Tibial artery (tissue), 4 donors: ENCODE measurements at regions not wholly inside any gene's neighbourhood (a gene's known extent, or its start where the extent isn't known, plus 50 kb on each side); places are given as distances from the start of the nearest gene placed in this dataset.

Source experiments
- DNase-seq, 2 donors: peaks; one replicate each; pipeline ENCODE4 v3.0.0-alpha.2; 2019
- H3K27ac ChIP-seq, 2 donors: fragments of 200-600 bp; sonication (generic) in 1 of 2; 1 replicate in 1 of 2; 2 replicates in 1 of 2; pipeline ENCODE4 v1.5.1; 2018 to 2019; ENCODE audit warnings: mild to moderate bottlenecking in 1 of 2
- H3K27me3 ChIP-seq, 2 donors: fragments of 200-600 bp; sonication (generic) in 1 of 2; one replicate each; pipeline versions ENCODE4 v1.5.1 to v1.6.0; 2016 to 2019
- H3K36me3 ChIP-seq, 3 donors: fragments of 200-600 bp; sonication (generic) in 2 of 3; one replicate each; pipeline ENCODE4 v1.5.1; 2016 to 2019; ENCODE audit warnings: mild to moderate bottlenecking in 2 of 3
- H3K4me1 ChIP-seq, 4 donors: fragments of 200-600 bp; sonication (generic) in 2 of 4; 1 replicate in 3 of 4; 2 replicates in 1 of 4; pipeline ENCODE4 v1.5.1; 2016 to 2019
- H3K4me3 ChIP-seq, 2 donors: fragments of 200-600 bp; sonication (generic) in 1 of 2; 1 replicate in 1 of 2; 2 replicates in 1 of 2; pipeline ENCODE4 v1.5.1; 2018 to 2019; ENCODE audit warnings: mild to moderate bottlenecking in 2 of 2
- H3K9me3 ChIP-seq, 3 donors: fragments of 200-600 bp; sonication (generic) in 1 of 3; one replicate each; pipeline ENCODE4 v1.5.1; 2016 to 2019
- intact Hi-C: fragments of 100-400 bp; cut with DNase I; formaldehyde crosslinking; loops from one replicate; pipeline ENCODE4 v1.15.0; 2023; ENCODE audit warnings: low total_unique reads
- TF ChIP-seq, protein P1 (sequence below), 2 experiments: fragments of 200-600 bp in 1 of 2; fragments of 450-650 bp in 1 of 2; IDR thresholded peaks; one replicate each; pipeline ENCODE4 v1.5.1; 2017 to 2019; ENCODE audit warnings: antibody characterized with exemption in 2 of 2, mild to moderate bottlenecking in 1 of 2, moderate library complexity in 1 of 2

DNA sequence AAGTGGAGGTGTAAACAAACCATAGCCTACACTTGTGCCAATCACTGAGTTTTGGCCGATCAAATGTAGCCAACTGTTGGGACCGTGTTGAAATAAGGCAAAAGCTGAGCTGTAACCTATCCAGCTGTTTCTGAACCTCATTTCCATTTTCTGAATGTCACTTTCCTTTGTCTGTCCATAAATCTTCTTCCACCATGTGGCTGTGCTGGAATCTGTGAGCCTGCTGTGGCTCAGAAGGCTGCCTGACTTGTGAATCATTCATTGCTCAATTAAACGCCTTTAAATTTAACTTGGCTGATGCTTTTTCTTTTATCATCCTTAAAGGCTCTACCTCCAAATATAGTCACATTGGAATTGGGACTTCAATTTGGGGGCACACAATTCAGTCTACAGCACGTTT, 203.1 kb upstream of the MPPED2 start:
- no peak for DNase-seq
- peaks cover 0 to 20% (median 9%) of the 10 kb centered on the region in 4 donors for H3K4me1 ChIP-seq
- no peak overlapping the region for H3K4me3 ChIP-seq
- no peak overlapping the region for H3K27ac ChIP-seq
- intact Hi-C loops, result no loop called here
- no peaks in the 10 kb centered on the region for H3K36me3 ChIP-seq
- no peaks in the 10 kb centered on the region for H3K27me3 ChIP-seq
- TF ChIP-seq, protein P1, sequence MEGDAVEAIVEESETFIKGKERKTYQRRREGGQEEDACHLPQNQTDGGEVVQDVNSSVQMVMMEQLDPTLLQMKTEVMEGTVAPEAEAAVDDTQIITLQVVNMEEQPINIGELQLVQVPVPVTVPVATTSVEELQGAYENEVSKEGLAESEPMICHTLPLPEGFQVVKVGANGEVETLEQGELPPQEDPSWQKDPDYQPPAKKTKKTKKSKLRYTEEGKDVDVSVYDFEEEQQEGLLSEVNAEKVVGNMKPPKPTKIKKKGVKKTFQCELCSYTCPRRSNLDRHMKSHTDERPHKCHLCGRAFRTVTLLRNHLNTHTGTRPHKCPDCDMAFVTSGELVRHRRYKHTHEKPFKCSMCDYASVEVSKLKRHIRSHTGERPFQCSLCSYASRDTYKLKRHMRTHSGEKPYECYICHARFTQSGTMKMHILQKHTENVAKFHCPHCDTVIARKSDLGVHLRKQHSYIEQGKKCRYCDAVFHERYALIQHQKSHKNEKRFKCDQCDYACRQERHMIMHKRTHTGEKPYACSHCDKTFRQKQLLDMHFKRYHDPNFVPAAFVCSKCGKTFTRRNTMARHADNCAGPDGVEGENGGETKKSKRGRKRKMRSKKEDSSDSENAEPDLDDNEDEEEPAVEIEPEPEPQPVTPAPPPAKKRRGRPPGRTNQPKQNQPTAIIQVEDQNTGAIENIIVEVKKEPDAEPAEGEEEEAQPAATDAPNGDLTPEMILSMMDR (IDR thresholded peaks at IDR 0.05), result no peak
- H3K9me3 ChIP-seq, result no peaks in the 10 kb centered on the region

GRCh38 chr11:30788849-30789248, 202.7 kb upstream of the MPPED2 start:
- intact Hi-C loops, result no loop called here
- Histone ChIP-seq H3K9me3 (no peaks in the 10 kb centered on the region), H3K27ac (no peak overlapping the region), H3K36me3 (no peaks in the 10 kb centered on the region), H3K4me1 (peaks cover 0 to 20% (median 9%) of the 10 kb centered on the region in 4 donors), H3K4me3 (no peak overlapping the region), H3K27me3 (no peaks in the 10 kb centered on the region)
- DNase-seq, result no peak
- TF ChIP-seq, protein P1 (IDR thresholded peaks at IDR 0.05), result no peak

- no peaks in the 10 kb centered on the region for H3K36me3 ChIP-seq
- intact Hi-C loops, result no loop called here
- TF ChIP-seq, protein P1 (IDR thresholded peaks at IDR 0.05), result no peak
- H3K27ac ChIP-seq, result no peak overlapping the region
- H3K9me3 ChIP-seq, result no peaks in the 10 kb centered on the region
- no peaks in the 10 kb centered on the region for H3K27me3 ChIP-seq
- no peak for DNase-seq
- no peak overlapping the region for H3K4me3 ChIP-seq
- H3K4me1 ChIP-seq, result peaks cover 0 to 20% (median 9%) of the 10 kb centered on the region in 4 donors
Observed at GRCh38 chr11:30786256-30787110, 200.3 kb upstream of the MPPED2 start.

- Histone ChIP-seq H3K36me3 (no peaks in the 10 kb centered on the region), H3K27me3 (no peaks in the 10 kb centered on the region), H3K27ac (no peak overlapping the region), H3K4me1 (peaks cover 0 to 21% (median 4%) of the 10 kb centered on the region in 4 donors), H3K9me3 (no peaks in the 10 kb centered on the region), H3K4me3 (no peak overlapping the region)
- TF ChIP-seq, protein P1 (IDR thresholded peaks at IDR 0.05), result no peak
- DNase-seq, result no peak
- intact Hi-C loops, result no loop called here
Observed at GRCh38 chr11:30778596-30778995, 192.4 kb upstream of the MPPED2 start.

DNA sequence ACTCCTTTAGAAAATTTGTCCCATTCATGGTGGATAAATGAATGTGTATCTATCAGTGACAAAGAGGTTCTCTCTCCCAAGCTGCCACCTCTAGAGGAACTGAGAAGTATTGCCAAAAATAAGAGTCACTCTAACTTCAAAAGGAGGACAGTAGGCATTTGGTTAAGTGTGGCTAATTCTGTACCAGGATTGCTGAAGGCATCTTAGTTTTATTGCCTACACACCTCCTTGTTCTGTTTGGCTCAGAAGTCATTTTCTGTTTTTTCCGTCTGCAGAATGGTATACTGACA, 189.0 kb upstream of the MPPED2 start:
- H3K4me3 ChIP-seq, result no peak overlapping the region
- intact Hi-C loops, result no loop called here
- no peaks in the 10 kb centered on the region for H3K27me3 ChIP-seq
- H3K27ac ChIP-seq, result no peak overlapping the region
- H3K9me3 ChIP-seq, result no peaks in the 10 kb centered on the region
- TF ChIP-seq, protein P1 (IDR thresholded peaks at IDR 0.05), result no peak
- DNase-seq, result no peak
- H3K4me1 ChIP-seq, result peaks cover 0 to 25% (median 4%) of the 10 kb centered on the region in 4 donors
- H3K36me3 ChIP-seq, result no peaks in the 10 kb centered on the region
